OCI-LY7 (cell line): ENCODE measurements at regions not wholly inside any gene's neighbourhood (a gene's known extent, or its start where the extent isn't known, plus 50 kb on each side); places are given as distances from the start of the nearest gene placed in this dataset.

Source experiments
- BruUV-seq: library from RNA; stranded (reverse); fragments of 400-500 nt; replicated peaks from 2 replicates; lab custom pipeline; 2021; lab: Mats Ljungman, UMichigan
- CTCF ChIA-PET: fragments of 300-600 bp; sonication (Branson Sonifier 250); formaldehyde crosslinking; loops from one replicate; lab custom pipeline; 2022; ENCODE audit warnings: antibody characterized with exemption; ENCODE audit not compliant: unreplicated experiment; lab: Charles Lee
- POLR2A ChIA-PET: fragments of 300-600 bp; sonication (Branson Sonifier 250); formaldehyde crosslinking; loops from one replicate; lab custom pipeline; 2022; ENCODE audit warnings: antibody characterized with exemption; lab: Charles Lee
- DNase-seq: peaks from one replicate; pipeline ENCODE4 v3.0.0-alpha.2; 2015; ENCODE audit warnings: low spot score
- H2AFZ ChIP-seq: fragments of 200-600 bp; sonication (generic), shearing (Covaris generic); 2 replicates; pipeline ENCODE4 v1.6.1; 2014; ENCODE audit warnings: mild to moderate bottlenecking, antibody characterized with exemption, low read length, moderate library complexity
- H3K27ac ChIP-seq: fragments of 200-600 bp; sonication (generic); 2 replicates; pipeline ENCODE4 v1.5.1; 2014; ENCODE audit warnings: mixed run types, low read depth, mild to moderate bottlenecking, moderate library complexity, low read length, inconsistent platforms; ENCODE audit not compliant: poor library complexity, severe bottlenecking
- H3K36me3 ChIP-seq: fragments of 200-600 bp; sonication (generic); 2 replicates; pipeline ENCODE4 v1.6.1; 2014; ENCODE audit warnings: mild to moderate bottlenecking, antibody characterized with exemption, low read length, moderate library complexity, mixed read lengths; ENCODE audit not compliant: insufficient read depth
- H3K4me1 ChIP-seq: fragments of 200-600 bp; sonication (generic); 2 replicates; pipeline ENCODE4 v1.5.1; 2014; ENCODE audit warnings: mild to moderate bottlenecking, low read length; ENCODE audit not compliant: insufficient read depth, poor library complexity, severe bottlenecking
- H3K4me2 ChIP-seq: fragments of 200-600 bp; sonication (generic); 2 replicates; pipeline ENCODE4 v1.6.1; 2014; ENCODE audit warnings: mild to moderate bottlenecking, low read length
- H3K4me3 ChIP-seq: fragments of 200-600 bp; sonication (generic); 2 replicates; pipeline ENCODE4 v1.5.1; 2014; ENCODE audit warnings: mild to moderate bottlenecking, low read depth, low read length; ENCODE audit not compliant: poor library complexity, severe bottlenecking
- H3K79me2 ChIP-seq: fragments of 200-600 bp; sonication (generic); 2 replicates; pipeline ENCODE4 v1.6.1; 2016; ENCODE audit warnings: low read depth, mild to moderate bottlenecking, low read length, moderate library complexity, mixed read lengths; ENCODE audit not compliant: insufficient read depth
- H3K9me2 ChIP-seq: fragments of 200-600 bp; sonication (generic); 2 replicates; pipeline ENCODE4 v1.6.1; 2016; ENCODE audit warnings: mild to moderate bottlenecking, low read length, mixed read lengths; ENCODE audit not compliant: insufficient read depth
- H3K9me3 ChIP-seq: fragments of 200-600 bp; sonication (generic); 2 replicates; pipeline ENCODE4 v1.6.1; 2014; ENCODE audit warnings: mild to moderate bottlenecking, mixed run types, low read length, mixed read lengths
- H4K20me1 ChIP-seq: fragments of 200-600 bp; sonication (generic); 2 replicates; pipeline ENCODE4 v1.6.1; 2014; ENCODE audit warnings: mild to moderate bottlenecking, antibody characterized with exemption, low read length, moderate library complexity, mixed read lengths; ENCODE audit not compliant: insufficient read depth
- CTCF ChIP-seq: fragments of 200-600 bp; sonication (generic); conservative IDR thresholded peaks from 2 replicates; pipeline ENCODE4 v1.5.1; 2014; ENCODE audit warnings: mild to moderate bottlenecking, antibody characterized with exemption, low read length, moderate library complexity, mixed read lengths
- EZH2phosphoT487 ChIP-seq: fragments of 200-600 bp; sonication (generic); IDR thresholded peaks from 2 replicates; pipeline ENCODE4 v1.6.1; 2018; ENCODE audit warnings: low read depth, borderline replicate concordance, mild to moderate bottlenecking, mixed run types, antibody characterized with exemption, low read length, moderate library complexity, mixed read lengths
- intact Hi-C: fragments of 100-400 bp; cut with micrococcal nuclease; formaldehyde crosslinking; loops from one replicate; pipeline ENCODE4 v1.10.0; 2022; ENCODE audit not compliant: unreplicated experiment

GRCh38 chrY:15404551-15404950 is 880.2 kb downstream of the NLGN4Y start:
- Histone ChIP-seq H3K36me3 (no peaks in the 10 kb centered on the region), H3K27ac (no peak overlapping the region), H3K9me3 (no peaks in the 10 kb centered on the region), H3K9me2 (no peaks in the 10 kb centered on the region), H3K4me2 (no peak overlapping the region), H4K20me1 (no peaks in the 10 kb centered on the region), H2AFZ (no peak overlapping the region), H3K79me2 (no peaks in the 10 kb centered on the region), H3K4me1 (no peaks in the 10 kb centered on the region), H3K4me3 (no peak overlapping the region)
- CTCF ChIA-PET, result no interaction called here
- POLR2A ChIA-PET, result no interaction called here
- TF ChIP-seq CTCF, result no peak
- no peak for TF ChIP-seq EZH2phosphoT487
- intact Hi-C loops, result no loop called here
- BruUV-seq, result no TSS peak
- DNase-seq, result no peak

- ChIA-PET POLR2A (no interaction called here), CTCF (no interaction called here)
- no TSS peak for BruUV-seq
- no peak for DNase-seq
- TF ChIP-seq CTCF (no peak), EZH2phosphoT487 (no peak)
- Histone ChIP-seq H3K27ac (no peak overlapping the region), H3K79me2 (no peaks in the 10 kb centered on the region), H3K36me3 (no peaks in the 10 kb centered on the region), H4K20me1 (no peaks in the 10 kb centered on the region), H3K9me3 (no peaks in the 10 kb centered on the region), H3K4me3 (no peak overlapping the region), H2AFZ (no peak overlapping the region), H3K9me2 (no peaks in the 10 kb centered on the region), H3K4me2 (no peak overlapping the region), H3K4me1 (no peaks in the 10 kb centered on the region)
- intact Hi-C loops, result no loop called here
Measured at GRCh38 chrY:15415165-15415564, 890.8 kb downstream of the NLGN4Y start.

- Histone ChIP-seq H3K79me2 (no peaks in the 10 kb centered on the region), H3K36me3 (no peaks in the 10 kb centered on the region), H4K20me1 (no peaks in the 10 kb centered on the region), H3K4me3 (no peak overlapping the region), H3K4me1 (peaks cover 1% of the 10 kb centered on the region), H3K4me2 (no peak overlapping the region), H2AFZ (no peak overlapping the region), H3K9me2 (no peaks in the 10 kb centered on the region), H3K9me3 (no peaks in the 10 kb centered on the region), H3K27ac (no peak overlapping the region)
- no peak for TF ChIP-seq CTCF
- TF ChIP-seq EZH2phosphoT487, result no peak
- no TSS peak for BruUV-seq
- POLR2A ChIA-PET, result no interaction called here
- no peak for DNase-seq
- intact Hi-C loops, result no loop called here
- CTCF ChIA-PET, result no interaction called here
Measured at GRCh38 chrY:15418613-15419012, 894.3 kb downstream of the NLGN4Y start.
